Stimulated activated CD4-positive, alpha-beta T cell treated with anti-CD3 and anti-CD28 coated beads, Interleukin-2, amount 100 ng/mL, for 48 hours (primary cell): ENCODE measurements at regions not wholly inside any gene's neighbourhood (a gene's known extent, or its start where the extent isn't known, plus 50 kb on each side); places are given as distances from the start of the nearest gene placed in this dataset.

Source experiments
- DNase-seq, 2 donors: peaks; one replicate each; pipeline ENCODE4 v3.0.0-alpha.2; 2020

- no peak for DNase-seq
Measured at GRCh38 chr13:99125326-99125915, 75.2 kb upstream of the UBAC2 start.

GRCh38 chr13:99126821-99127220 is 73.8 kb upstream of the UBAC2 start:
- DNase-seq = no peak

- no peak for DNase-seq
Measured at GRCh38 chr13:99129050-99129449, 71.6 kb upstream of the UBAC2 start.

DNA sequence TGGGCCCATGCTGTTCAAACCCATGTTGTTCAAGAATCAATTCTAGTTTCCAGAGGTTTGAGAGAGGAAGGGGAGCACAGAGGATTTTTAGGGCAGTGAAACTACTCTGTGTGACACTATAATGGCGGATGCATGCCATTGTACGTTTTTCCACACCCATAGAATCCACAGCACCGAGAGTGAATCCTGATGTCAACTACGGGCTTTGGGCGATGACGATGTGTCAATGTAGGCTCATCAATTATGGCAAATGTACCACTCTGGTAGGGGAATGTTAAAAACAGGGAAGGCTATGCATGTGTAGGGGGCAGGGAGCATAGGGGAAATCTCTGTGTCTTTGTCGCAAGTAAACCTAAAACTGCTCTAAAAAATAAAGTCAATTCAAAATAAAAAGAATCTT is 70.7 kb upstream of the UBAC2 start:
- DNase-seq = no peak

- no peak for DNase-seq
Measured at GRCh38 chr13:99131410-99131809, 69.2 kb upstream of the UBAC2 start.

DNA sequence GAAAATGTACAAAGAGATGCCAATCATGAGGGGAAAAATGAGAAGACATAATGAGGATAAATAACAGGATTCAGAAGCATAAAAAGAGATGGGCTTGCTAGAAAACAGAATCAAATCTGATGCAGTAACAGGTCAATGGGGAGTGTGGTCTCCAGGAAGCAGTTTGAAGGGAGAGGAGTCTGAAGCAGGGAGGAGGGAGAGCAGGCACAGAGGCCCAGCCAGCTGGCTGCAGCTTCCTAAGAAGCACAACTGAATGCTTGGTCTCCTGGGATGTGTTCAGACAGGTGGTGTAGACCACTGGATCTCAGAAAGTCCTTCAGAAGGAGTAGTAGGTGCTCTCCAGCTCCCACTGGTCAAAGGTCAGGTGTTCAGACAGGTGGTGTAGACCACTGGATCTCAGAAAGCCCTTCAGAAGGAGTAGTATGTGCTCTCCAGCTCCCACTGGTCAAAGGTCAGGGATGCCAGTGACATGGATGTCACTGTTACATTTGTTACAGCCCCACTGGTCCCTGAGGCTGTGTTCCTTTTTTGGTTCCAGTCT is 68.3 kb upstream of the UBAC2 start:
- DNase-seq = no peak

- no peak for DNase-seq
Measured at GRCh38 chr13:99133230-99133629, 67.4 kb upstream of the UBAC2 start.

DNA sequence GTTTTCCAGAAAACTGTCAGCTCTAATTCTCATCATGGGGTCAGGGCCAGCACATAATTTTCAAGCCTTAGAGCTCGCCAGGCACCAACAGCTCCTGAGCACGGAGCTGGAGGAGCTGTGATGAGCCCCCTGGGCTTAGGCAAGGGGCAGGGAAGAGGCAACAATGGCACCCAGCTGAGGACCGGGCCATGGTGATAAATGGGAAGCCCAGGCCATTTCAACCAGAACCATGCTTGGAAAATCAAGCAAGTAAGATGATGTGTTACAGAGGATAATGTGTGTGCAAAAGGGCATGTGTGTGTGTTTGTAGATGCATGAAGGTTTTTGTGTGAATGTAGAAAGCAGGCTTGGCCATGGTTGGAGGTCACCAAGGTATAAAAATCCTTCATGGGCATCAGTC is 66.8 kb upstream of the UBAC2 start:
- DNase-seq = no peak

- DNase-seq = no peak
Measured at GRCh38 chr13:99135591-99135990, 65.1 kb upstream of the UBAC2 start.

DNA sequence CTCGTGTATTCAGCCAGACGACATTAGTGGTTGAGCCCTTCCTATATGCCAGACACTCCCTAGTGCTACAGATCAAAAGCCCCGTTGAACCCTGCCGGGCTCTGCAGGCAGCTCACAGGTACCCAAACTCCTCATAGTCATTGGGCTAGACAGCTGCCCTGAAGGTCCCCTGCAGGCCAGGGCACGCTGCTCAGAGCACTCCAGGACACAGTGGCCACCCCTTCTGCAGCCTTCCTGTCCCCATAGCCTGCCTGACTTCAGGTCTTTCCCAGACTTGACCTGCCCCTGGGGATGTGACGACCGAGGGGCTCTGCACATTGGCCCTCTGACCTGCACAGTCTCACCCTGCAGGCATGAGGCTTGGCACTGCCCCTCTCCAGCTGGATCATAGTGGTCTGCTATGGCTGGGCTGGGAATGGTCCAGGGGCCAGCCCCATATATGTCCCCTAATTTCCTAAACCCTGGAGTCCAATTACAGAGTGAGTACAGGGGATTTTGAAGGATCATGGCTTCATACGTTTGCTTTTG is 64.2 kb upstream of the UBAC2 start:
- no peak for DNase-seq

DNA sequence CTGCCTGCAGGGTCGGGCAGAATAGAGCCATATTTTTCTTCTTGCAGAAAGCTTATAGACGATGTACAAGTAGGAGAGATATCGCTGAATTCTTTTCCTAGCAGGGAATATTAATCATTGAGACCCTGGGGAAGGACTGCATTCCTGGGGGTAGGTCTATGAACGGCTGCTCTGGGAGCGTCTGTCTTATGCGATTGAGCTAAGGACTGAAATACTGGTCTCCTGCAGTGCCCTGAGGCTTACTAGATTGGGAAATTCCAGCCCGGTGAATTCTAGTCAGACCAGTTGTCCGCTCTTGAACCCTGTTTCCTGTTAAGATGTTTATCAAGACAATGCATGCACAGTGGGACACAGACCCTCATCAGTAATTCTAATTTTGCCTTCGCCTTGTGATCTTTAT is 59.8 kb upstream of the UBAC2 start:
- no peak for DNase-seq

- DNase-seq = no peak
Measured at GRCh38 chr13:99143904-99144303, 56.8 kb upstream of the UBAC2 start.

DNA sequence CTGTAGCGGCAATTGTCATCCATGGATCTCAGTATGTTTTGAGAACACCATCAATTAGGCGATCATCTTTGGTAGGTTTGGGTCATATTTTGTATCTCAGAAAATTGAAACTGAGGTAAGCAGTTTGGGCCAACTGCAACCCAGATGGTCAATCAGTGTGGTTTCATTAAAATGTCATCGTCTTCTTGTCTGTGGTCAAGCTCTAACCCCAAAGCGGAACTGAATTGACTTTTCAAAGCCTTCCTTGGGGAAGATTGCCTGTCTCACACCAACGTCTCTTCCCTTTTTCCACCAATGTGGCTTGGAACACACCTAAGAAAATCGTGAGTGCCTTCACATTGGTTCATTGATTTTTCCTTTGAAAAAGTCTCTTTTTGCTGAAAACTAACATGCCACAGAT is 56.3 kb upstream of the UBAC2 start:
- no peak for DNase-seq

GRCh38 chr13:99145461-99145860 is 55.2 kb upstream of the UBAC2 start:
- no peak for DNase-seq

- no peak for DNase-seq
Measured at GRCh38 chr13:99150575-99151361, 49.9 kb upstream of the UBAC2 start.
